Vagina (tissue), 2 donors: ENCODE measurements at regions not wholly inside any gene's neighbourhood (a gene's known extent, or its start where the extent isn't known, plus 50 kb on each side); places are given as distances from the start of the nearest gene placed in this dataset.

Source experiments
- DNase-seq, 2 donors: peaks; one replicate each; pipeline ENCODE4 v3.0.0-alpha.2; 2017; ENCODE audit errors: extremely low spot score in 2 of 2
- H3K27ac ChIP-seq: fragments of 200-600 bp; sonication (generic); one replicate; pipeline ENCODE4 v1.5.1; 2019
- H3K27me3 ChIP-seq: fragments of 200-600 bp; sonication (generic); one replicate; pipeline ENCODE4 v1.5.1; 2019
- H3K36me3 ChIP-seq, 2 donors: fragments of 200-600 bp; sonication (generic); one replicate each; pipeline ENCODE4 v1.5.1; 2017 to 2019
- H3K4me1 ChIP-seq: fragments of 200-600 bp; sonication (generic); one replicate; pipeline ENCODE4 v1.5.1; 2019
- H3K4me3 ChIP-seq, 2 donors: fragments of 200-600 bp; sonication (generic); 1 replicate in 1 of 2; 2 replicates in 1 of 2; pipeline ENCODE4 v1.5.1; 2016 to 2019
- H3K9me3 ChIP-seq: fragments of 200-600 bp; sonication (generic); one replicate; pipeline ENCODE4 v1.5.1; 2019
- CTCF ChIP-seq, 3 experiments: fragments of 450-650 bp in 2 of 3; fragments of 200-600 bp in 1 of 3; sonication (generic) in 1 of 3; IDR thresholded peaks; one replicate each; pipeline ENCODE4 v1.5.1; 2017 to 2019; ENCODE audit warnings: antibody characterized with exemption in 3 of 3, mild to moderate bottlenecking in 2 of 3, moderate library complexity in 2 of 3
- POLR2A ChIP-seq, 2 donors: fragments of 450-650 bp; IDR thresholded peaks; one replicate each; pipeline ENCODE4 v1.6.1; 2017; ENCODE audit warnings: antibody characterized with exemption in 2 of 2, mild to moderate bottlenecking in 2 of 2, moderate library complexity in 2 of 2
- POLR2AphosphoS5 ChIP-seq, 2 donors: sonication (generic); formaldehyde crosslinking; IDR thresholded peaks; one replicate each; pipeline ENCODE4 v1.9.0; 2017; ENCODE audit warnings: antibody characterized with exemption in 2 of 2, mild to moderate bottlenecking in 2 of 2, low read depth in 1 of 2; ENCODE audit not compliant: insufficient read depth in 1 of 2
- intact Hi-C: fragments of 100-400 bp; cut with DNase I; formaldehyde crosslinking; loops from one replicate; pipeline ENCODE4 v1.15.1; 2023

- Histone ChIP-seq H3K27me3 (no peaks in the 10 kb centered on the region), H3K36me3 (no peaks in the 10 kb centered on the region), H3K9me3 (no peaks in the 10 kb centered on the region), H3K4me1 (no peaks in the 10 kb centered on the region), H3K4me3 (no peak overlapping the region), H3K27ac (no peak overlapping the region)
- intact Hi-C loops, result no loop called here
- DNase-seq, result no peak
- no peak for TF ChIP-seq POLR2AphosphoS5 (IDR thresholded peaks at IDR 0.05; ENCODE audit: insufficient read depth in 1 of 2, low read depth in 1 of 2)
- no peak for TF ChIP-seq POLR2A (IDR thresholded peaks at IDR 0.05)
- no peak for TF ChIP-seq CTCF (IDR thresholded peaks at IDR 0.05)
Observed at GRCh38 chr20:34175079-34175478, 63.0 kb upstream of the EIF2S2 start.

- TF ChIP-seq CTCF (IDR thresholded peaks at IDR 0.05), result no peak
- no peak for TF ChIP-seq POLR2AphosphoS5 (IDR thresholded peaks at IDR 0.05; ENCODE audit: insufficient read depth in 1 of 2, low read depth in 1 of 2)
- no peak for TF ChIP-seq POLR2A (IDR thresholded peaks at IDR 0.05)
- intact Hi-C loops, result no loop called here
- Histone ChIP-seq H3K4me1 (no peaks in the 10 kb centered on the region), H3K9me3 (no peaks in the 10 kb centered on the region), H3K4me3 (no peak overlapping the region), H3K27me3 (no peaks in the 10 kb centered on the region), H3K27ac (no peak overlapping the region), H3K36me3 (no peaks in the 10 kb centered on the region)
- DNase-seq, result no peak
Observed at GRCh38 chr20:34175879-34176278, 63.8 kb upstream of the EIF2S2 start.

GRCh38 chr20:34177052-34177451 lies 64.2 kb upstream of the ASIP start:
- TF ChIP-seq CTCF (IDR thresholded peaks at IDR 0.05) (no peak), POLR2A (IDR thresholded peaks at IDR 0.05) (no peak), POLR2AphosphoS5 (IDR thresholded peaks at IDR 0.05; ENCODE audit: insufficient read depth in 1 of 2, low read depth in 1 of 2) (no peak)
- intact Hi-C loops, result no loop called here
- Histone ChIP-seq H3K9me3 (no peaks in the 10 kb centered on the region), H3K36me3 (no peaks in the 10 kb centered on the region), H3K4me1 (no peaks in the 10 kb centered on the region), H3K27me3 (no peaks in the 10 kb centered on the region), H3K27ac (no peak overlapping the region), H3K4me3 (no peak overlapping the region)
- DNase-seq, result no peak

GRCh38 chr20:34179637-34180360 lies 61.4 kb upstream of the ASIP start:
- H3K4me3 ChIP-seq, result no peak overlapping the region
- no peak for DNase-seq
- TF ChIP-seq CTCF (IDR thresholded peaks at IDR 0.05) (no peak), POLR2AphosphoS5 (IDR thresholded peaks at IDR 0.05; ENCODE audit: insufficient read depth in 1 of 2, low read depth in 1 of 2) (no peak), POLR2A (IDR thresholded peaks at IDR 0.05) (no peak)
- intact Hi-C loops, result no loop called here
- H3K36me3 ChIP-seq, result no peaks in the 10 kb centered on the region
- H3K27me3 ChIP-seq, result no peaks in the 10 kb centered on the region
- H3K9me3 ChIP-seq, result no peaks in the 10 kb centered on the region
- no peaks in the 10 kb centered on the region for H3K4me1 ChIP-seq
- H3K27ac ChIP-seq, result no peak overlapping the region

- DNase-seq, result no peak
- H3K4me3 ChIP-seq, result no peak overlapping the region
- no peak overlapping the region for H3K27ac ChIP-seq
- intact Hi-C loops, result no loop called here
- peaks cover under 1% of the 10 kb centered on the region for H3K4me1 ChIP-seq
- H3K9me3 ChIP-seq, result no peaks in the 10 kb centered on the region
- no peaks in the 10 kb centered on the region for H3K36me3 ChIP-seq
- TF ChIP-seq POLR2A (IDR thresholded peaks at IDR 0.05) (no peak), CTCF (IDR thresholded peaks at IDR 0.05) (no peak), POLR2AphosphoS5 (IDR thresholded peaks at IDR 0.05; ENCODE audit: insufficient read depth in 1 of 2, low read depth in 1 of 2) (no peak)
- H3K27me3 ChIP-seq, result no peaks in the 10 kb centered on the region
Observed at GRCh38 chr20:34180460-34181120, 60.6 kb upstream of the ASIP start.
